KMS-11 (cell line): ENCODE measurements at regions not wholly inside any gene's neighbourhood (a gene's known extent, or its start where the extent isn't known, plus 50 kb on each side); places are given as distances from the start of the nearest gene placed in this dataset.

Experiments used
- H2AFZ ChIP-seq: fragments of 200-600 bp; sonication (generic); 2 replicates; pipeline ENCODE4 v1.6.1; 2016; ENCODE audit warnings: antibody characterized with exemption, mixed run types, low read depth
- H3K27ac ChIP-seq: fragments of 200-600 bp; sonication (generic); 2 replicates; pipeline ENCODE4 v1.6.1; 2016; ENCODE audit warnings: mild to moderate bottlenecking, mixed run types
- H3K27me3 ChIP-seq: fragments of 200-600 bp; sonication (generic); 2 replicates; pipeline ENCODE4 v1.6.1; 2017; ENCODE audit warnings: mild to moderate bottlenecking, low read depth, mixed run types, moderate library complexity; ENCODE audit not compliant: insufficient read depth
- H3K36me3 ChIP-seq: fragments of 200-600 bp; sonication (generic); 2 replicates; pipeline ENCODE4 v1.6.1; 2017; ENCODE audit warnings: mild to moderate bottlenecking, mixed run types; ENCODE audit not compliant: insufficient read depth
- H3K4me1 ChIP-seq: fragments of 200-600 bp; sonication (generic); 2 replicates; pipeline ENCODE4 v1.6.1; 2016; ENCODE audit warnings: mild to moderate bottlenecking, low read depth, mixed run types; ENCODE audit not compliant: poor library complexity, severe bottlenecking
- H3K4me2 ChIP-seq: fragments of 200-600 bp; sonication (generic); 2 replicates; pipeline ENCODE4 v1.7.0; 2016; ENCODE audit warnings: mild to moderate bottlenecking, mixed run types
- H3K4me3 ChIP-seq: fragments of 200-600 bp; sonication (generic); IDR thresholded peaks from 2 replicates; pipeline ENCODE4 v1.6.1; 2017; ENCODE audit warnings: low read depth, low read length, mixed read lengths; ENCODE audit not compliant: insufficient read depth
- H3K79me2 ChIP-seq: fragments of 200-600 bp; sonication (generic); 2 replicates; pipeline ENCODE4 v1.6.1; 2016; ENCODE audit warnings: low read depth, mixed run types; ENCODE audit not compliant: insufficient read depth
- H3K9ac ChIP-seq: fragments of 200-600 bp; sonication (generic); 2 replicates; pipeline ENCODE4 v1.6.1; 2016; ENCODE audit warnings: mild to moderate bottlenecking, mixed run types
- H4K20me1 ChIP-seq: fragments of 200-600 bp; sonication (generic); 2 replicates; pipeline ENCODE4 v1.6.1; 2016; ENCODE audit warnings: mild to moderate bottlenecking, mixed run types; ENCODE audit not compliant: insufficient read depth
- CTCF ChIP-seq: fragments of 200-600 bp; sonication (generic); conservative IDR thresholded peaks from 2 replicates; pipeline ENCODE4 v1.6.1; 2017; ENCODE audit warnings: low read depth, mild to moderate bottlenecking, antibody characterized with exemption, low read length, moderate library complexity, mixed read lengths

DNA sequence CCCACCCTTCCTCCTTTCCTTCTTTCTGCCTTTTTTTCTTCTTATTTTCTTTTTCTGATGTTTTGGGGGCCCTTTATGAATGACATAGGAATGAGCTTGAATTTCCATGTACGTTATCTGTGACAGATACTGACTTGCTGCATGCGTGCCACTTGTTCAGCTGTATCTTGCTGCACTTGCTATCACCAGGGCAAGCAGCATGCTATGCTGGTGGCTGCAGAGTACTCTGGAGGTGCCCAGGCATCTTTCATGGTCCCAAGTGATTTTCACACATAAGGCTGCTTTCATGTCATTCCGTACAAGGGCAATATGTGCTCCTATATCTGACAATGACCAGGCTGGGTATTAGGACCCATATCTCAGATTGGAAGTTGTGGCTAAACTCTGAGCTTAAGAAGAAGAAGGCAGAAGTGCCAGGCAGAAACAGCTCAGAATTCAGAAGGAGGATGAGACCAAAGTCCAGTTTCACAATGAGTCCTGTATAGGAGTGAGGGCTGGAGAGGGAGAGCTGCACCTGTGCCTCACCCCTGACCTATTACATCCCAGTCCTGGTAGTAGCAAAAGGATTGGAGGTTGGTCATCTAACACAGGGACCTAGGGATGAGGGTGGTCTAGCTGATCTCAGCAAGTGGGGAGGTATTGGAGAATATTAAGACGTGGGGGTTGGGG is 299.0 kb upstream of the DDHD1 start:
- Histone ChIP-seq H4K20me1 (no peaks in the 10 kb centered on the region), H2AFZ (no peak overlapping the region), H3K36me3 (no peaks in the 10 kb centered on the region), H3K27me3 (no peaks in the 10 kb centered on the region), H3K9ac (no peak overlapping the region), H3K79me2 (no peaks in the 10 kb centered on the region), H3K4me1 (no peaks in the 10 kb centered on the region), H3K27ac (no peak overlapping the region), H3K4me3 (no peak overlapping the region), H3K4me2 (no peak overlapping the region)
- no peak for TF ChIP-seq CTCF

DNA sequence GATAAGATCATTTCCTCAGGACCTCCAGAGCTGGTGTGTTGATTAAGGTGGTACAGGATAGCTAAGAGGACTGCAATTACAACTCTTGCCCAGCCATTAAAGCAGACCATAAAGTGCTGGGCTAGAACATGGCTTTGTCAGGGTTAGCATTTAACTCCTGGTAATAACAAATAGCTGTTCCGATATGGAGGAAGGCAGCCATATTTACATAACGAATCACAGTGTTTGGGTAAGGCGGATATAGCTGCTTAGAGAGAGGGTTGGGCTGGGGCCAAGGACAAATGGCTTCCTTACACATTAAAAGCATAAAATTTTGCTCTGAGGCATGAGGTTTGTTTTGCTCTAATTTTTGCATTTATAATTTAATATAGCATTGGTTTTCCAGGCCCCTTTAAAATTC is 297.7 kb upstream of the DDHD1 start:
- H3K27ac ChIP-seq = no peak overlapping the region
- H3K9ac ChIP-seq = no peak overlapping the region
- H3K4me2 ChIP-seq = no peak overlapping the region
- H3K27me3 ChIP-seq = no peaks in the 10 kb centered on the region
- H3K4me1 ChIP-seq = no peaks in the 10 kb centered on the region
- H3K4me3 ChIP-seq = no peak overlapping the region
- H4K20me1 ChIP-seq = no peaks in the 10 kb centered on the region
- H2AFZ ChIP-seq = no peak overlapping the region
- no peaks in the 10 kb centered on the region for H3K36me3 ChIP-seq
- H3K79me2 ChIP-seq = no peaks in the 10 kb centered on the region
- no peak for TF ChIP-seq CTCF

DNA sequence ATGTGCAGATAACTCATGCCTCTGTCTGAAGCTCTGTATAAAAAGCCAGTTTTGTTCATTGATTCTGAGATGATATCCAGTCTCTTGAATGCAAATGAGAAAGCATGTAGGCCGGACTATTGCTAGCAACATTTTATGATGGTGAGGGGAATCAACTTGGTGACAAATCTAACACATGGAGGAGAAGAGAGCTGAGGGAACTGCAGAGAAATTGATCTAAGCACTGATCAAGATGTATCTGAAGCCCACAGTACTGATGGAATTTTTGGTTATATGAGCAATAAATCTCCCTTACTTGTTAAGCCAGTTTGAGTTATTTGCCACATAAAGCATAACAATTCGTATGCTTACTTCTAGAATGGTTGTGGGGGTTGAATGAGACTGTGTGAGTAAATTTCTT is 295.6 kb upstream of the DDHD1 start:
- Histone ChIP-seq H2AFZ (no peak overlapping the region), H3K36me3 (no peaks in the 10 kb centered on the region), H4K20me1 (no peaks in the 10 kb centered on the region), H3K79me2 (no peaks in the 10 kb centered on the region), H3K4me3 (no peak overlapping the region), H3K9ac (no peak overlapping the region), H3K27me3 (no peaks in the 10 kb centered on the region), H3K4me1 (no peaks in the 10 kb centered on the region), H3K27ac (no peak overlapping the region), H3K4me2 (no peak overlapping the region)
- TF ChIP-seq CTCF = no peak

- H3K27ac ChIP-seq = no peak overlapping the region
- no peak overlapping the region for H3K9ac ChIP-seq
- no peaks in the 10 kb centered on the region for H3K36me3 ChIP-seq
- H3K4me2 ChIP-seq = no peak overlapping the region
- no peak for TF ChIP-seq CTCF
- no peaks in the 10 kb centered on the region for H3K4me1 ChIP-seq
- H3K4me3 ChIP-seq = no peak overlapping the region
- no peak overlapping the region for H2AFZ ChIP-seq
- no peaks in the 10 kb centered on the region for H4K20me1 ChIP-seq
- no peaks in the 10 kb centered on the region for H3K79me2 ChIP-seq
- H3K27me3 ChIP-seq = no peaks in the 10 kb centered on the region
Observed at GRCh38 chr14:53444677-53445312, 291.7 kb upstream of the DDHD1 start.
